Endodermal cell (in vitro differentiated cells): ENCODE measurements at regions not wholly inside any gene's neighbourhood (a gene's known extent, or its start where the extent isn't known, plus 50 kb on each side); places are given as distances from the start of the nearest gene placed in this dataset.

Experiments
- DNase-seq: peaks from one replicate; pipeline ENCODE4 v3.0.0-alpha.2; 2017
- H3K27ac ChIP-seq: 2 replicates; pipeline ENCODE4 v1.5.1; 2013; ENCODE audit warnings: mild to moderate bottlenecking, low read depth, low read length, moderate library complexity
- H3K27me3 ChIP-seq: 2 replicates; pipeline ENCODE4 v1.6.1; 2013; ENCODE audit warnings: mild to moderate bottlenecking, low read length, moderate library complexity; ENCODE audit not compliant: insufficient read depth, control insufficient read depth, poor library complexity, severe bottlenecking
- H3K36me3 ChIP-seq: 2 replicates; pipeline ENCODE4 v1.7.0; 2013; ENCODE audit warnings: mild to moderate bottlenecking, low read length, moderate library complexity; ENCODE audit not compliant: control insufficient read depth, insufficient read depth
- H3K4me1 ChIP-seq: one replicate; pipeline ENCODE4 v1.7.0; 2013; ENCODE audit warnings: low read length; ENCODE audit not compliant: control insufficient read depth, insufficient read depth
- H3K4me3 ChIP-seq: 2 replicates; pipeline ENCODE4 v1.5.1; 2013; ENCODE audit warnings: mild to moderate bottlenecking, low read length, moderate library complexity
- H3K9ac ChIP-seq: 2 replicates; pipeline ENCODE4 v1.6.1; 2013; ENCODE audit warnings: mild to moderate bottlenecking, low read length, moderate library complexity; ENCODE audit not compliant: poor library complexity, severe bottlenecking; ENCODE audit errors: extremely low read depth
- H3K9me3 ChIP-seq: 2 replicates; pipeline ENCODE4 v1.6.1; 2013; ENCODE audit warnings: mild to moderate bottlenecking, low read length, moderate library complexity; ENCODE audit not compliant: control insufficient read depth
- H3K27ac Mint-ChIP-seq: 2 replicates; pipeline ENCODE4 v1.8.0; 2020; ENCODE audit warnings: mixed read lengths
- H3K27me3 Mint-ChIP-seq: 2 replicates; pipeline ENCODE4 v1.8.0; 2021; ENCODE audit warnings: mild to moderate bottlenecking, mixed read lengths; ENCODE audit not compliant: insufficient read depth
- H3K36me3 Mint-ChIP-seq: 2 replicates; pipeline ENCODE4 v1.8.0; 2020; ENCODE audit warnings: low read depth, mixed read lengths
- H3K4me1 Mint-ChIP-seq: 2 replicates; pipeline ENCODE4 v1.8.0; 2020; ENCODE audit warnings: mixed read lengths
- H3K4me3 Mint-ChIP-seq: 2 replicates; pipeline ENCODE4 v1.8.0; 2020; ENCODE audit warnings: mild to moderate bottlenecking, moderate library complexity, mixed read lengths
- H3K9me3 Mint-ChIP-seq: 2 replicates; pipeline ENCODE4 v1.8.0; 2020; ENCODE audit warnings: mild to moderate bottlenecking, mixed read lengths
- CTCF ChIP-seq: fragments of 200-600 bp; sonication (generic); conservative IDR thresholded peaks from 2 replicates; pipeline ENCODE4 v1.5.0; 2021; ENCODE audit warnings: antibody characterized with exemption, mild to moderate bottlenecking
- whole genome bisulfite sequencing, 2 experiments: methylation state at CpG; one replicate each; pipeline versions ENCODE4 v1.1.5 to v1.1.7; 2013; ENCODE audit warnings: missing lambda C conversion rate in 2 of 2, mixed read lengths in 1 of 2; ENCODE audit not compliant: insufficient coverage in 1 of 2, insufficient read length in 1 of 2; 5-methylcytosine and 5-hydroxymethylcytosine counted together

GRCh38 chr18:10119528-10119927 lies 205.7 kb downstream of the VAPA start:
- TF ChIP-seq CTCF: no peak
- Histone ChIP-seq H3K36me3 (no peaks in the 10 kb centered on the region), H3K27ac (no peak overlapping the region), H3K27me3 (no peaks in the 10 kb centered on the region), H3K4me3 (no peak overlapping the region), H3K4me1 (peaks cover 3% of the 10 kb centered on the region), H3K9ac (no peak overlapping the region), H3K9me3 (peaks cover 9% of the 10 kb centered on the region)
- Mint-ChIP-seq H3K4me1 (peaks cover 5% of the 10 kb centered on the region), H3K9me3 (peaks cover 4% of the 10 kb centered on the region), H3K36me3 (no peaks in the 10 kb centered on the region), H3K4me3 (no peak overlapping the region), H3K27me3 (no peaks in the 10 kb centered on the region), H3K27ac (no peak overlapping the region)
- WGBS, 2 experiments: 83 to 88% methylated on average over 1 of the region's 1 CpG
- no peak for DNase-seq

GRCh38 chr18:10119991-10120390 lies 206.2 kb downstream of the VAPA start:
- no peak overlapping the region for H3K9ac ChIP-seq
- no peak for TF ChIP-seq CTCF
- no peaks in the 10 kb centered on the region for H3K36me3 ChIP-seq
- no peak overlapping the region for H3K4me3 ChIP-seq
- 86 to 100% methylated on average over 1 of the region's 1 CpG for WGBS, 2 experiments
- Mint-ChIP-seq H3K4me1 (peaks cover 5% of the 10 kb centered on the region), H3K4me3 (no peak overlapping the region), H3K27me3 (no peaks in the 10 kb centered on the region), H3K9me3 (peaks cover 4% of the 10 kb centered on the region), H3K36me3 (no peaks in the 10 kb centered on the region), H3K27ac (no peak overlapping the region)
- no peak for DNase-seq
- peaks cover 3% of the 10 kb centered on the region for H3K4me1 ChIP-seq
- peaks cover 9% of the 10 kb centered on the region for H3K9me3 ChIP-seq
- H3K27me3 ChIP-seq: no peaks in the 10 kb centered on the region
- H3K27ac ChIP-seq: no peak overlapping the region

GRCh38 chr18:10120622-10121021 lies 206.8 kb downstream of the VAPA start:
- no peak overlapping the region for H3K27ac Mint-ChIP-seq
- Histone ChIP-seq H3K27ac (no peak overlapping the region), H3K36me3 (no peaks in the 10 kb centered on the region), H3K9me3 (peaks cover 9% of the 10 kb centered on the region), H3K4me3 (no peak overlapping the region), H3K9ac (no peak overlapping the region), H3K4me1 (peaks cover 3% of the 10 kb centered on the region), H3K27me3 (no peaks in the 10 kb centered on the region)
- no peaks in the 10 kb centered on the region for H3K36me3 Mint-ChIP-seq
- H3K9me3 Mint-ChIP-seq: peaks cover 4% of the 10 kb centered on the region
- no peak for DNase-seq
- WGBS, 2 experiments: 53 to 66% methylated on average over 3 of the region's 3 CpGs
- peaks cover 5% of the 10 kb centered on the region for H3K4me1 Mint-ChIP-seq
- no peak for TF ChIP-seq CTCF
- H3K4me3 Mint-ChIP-seq: no peak overlapping the region
- no peaks in the 10 kb centered on the region for H3K27me3 Mint-ChIP-seq
